H7 (cell line): ENCODE measurements at regions not wholly inside any gene's neighbourhood (a gene's known extent, or its start where the extent isn't known, plus 50 kb on each side); places are given as distances from the start of the nearest gene placed in this dataset.

Source experiments
- DNase-seq: peaks from one replicate; pipeline ENCODE4 v3.0.0; 2012
- H3K27me3 ChIP-seq: 2 replicates; pipeline ENCODE4 v1.6.0; 2011; ENCODE audit warnings: mild to moderate bottlenecking, low read length; ENCODE audit not compliant: control insufficient read depth, insufficient read depth
- H3K36me3 ChIP-seq: replicated peaks from 2 replicates; pipeline ENCODE4 v1.5.1; 2011; ENCODE audit warnings: low read length; ENCODE audit not compliant: control insufficient read depth, insufficient read depth
- H3K4me3 ChIP-seq: 2 replicates; pipeline ENCODE4 v1.5.1; 2011; ENCODE audit warnings: low read depth, mild to moderate bottlenecking, control low read depth, low read length, moderate library complexity; ENCODE audit not compliant: insufficient read depth

- H3K36me3 ChIP-seq, result no peaks in the 10 kb centered on the region
- DNase-seq, result no peak
Measured at GRCh38 chr6:145116591-145117178, 618.6 kb downstream of the EPM2A start.

DNA sequence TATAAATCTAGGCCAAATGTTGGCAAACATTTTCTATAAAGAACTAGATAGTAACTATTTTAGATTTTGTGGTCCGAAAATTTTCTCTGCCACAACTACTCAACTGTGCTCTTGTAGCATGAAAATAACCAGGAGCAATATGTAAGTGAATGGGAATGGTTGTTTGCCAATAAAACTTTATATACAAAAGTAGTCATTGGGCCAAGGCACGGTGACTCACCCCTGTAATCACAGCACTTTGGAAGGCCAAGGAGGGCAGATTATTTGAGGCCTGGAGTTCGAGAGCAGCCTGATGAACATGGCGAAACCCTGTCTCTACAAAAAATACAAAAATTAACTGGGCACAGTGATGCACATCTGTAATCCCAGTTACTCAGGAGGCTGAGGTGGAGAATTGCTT, 617.1 kb downstream of the EPM2A start:
- H3K27me3 ChIP-seq, result no peaks in the 10 kb centered on the region
- no peak for DNase-seq
- no peak overlapping the region for H3K4me3 ChIP-seq
- no peaks in the 10 kb centered on the region for H3K36me3 ChIP-seq

More at GRCh38 chr6:145116591-145117178, 618.6 kb downstream of the EPM2A start:
- no peaks in the 10 kb centered on the region for H3K27me3 ChIP-seq
- H3K4me3 ChIP-seq, result no peak overlapping the region

- no peak overlapping the region for H3K4me3 ChIP-seq
- no peaks in the 10 kb centered on the region for H3K36me3 ChIP-seq
- DNase-seq, result no peak
- H3K27me3 ChIP-seq, result no peaks in the 10 kb centered on the region
Measured at GRCh38 chr6:145119081-145119480, 616.2 kb downstream of the EPM2A start.

- Histone ChIP-seq H3K36me3 (no peaks in the 10 kb centered on the region), H3K4me3 (no peak overlapping the region), H3K27me3 (no peaks in the 10 kb centered on the region)
- DNase-seq, result no peak
Measured at GRCh38 chr6:145132709-145133108, 602.6 kb downstream of the EPM2A start.

DNA sequence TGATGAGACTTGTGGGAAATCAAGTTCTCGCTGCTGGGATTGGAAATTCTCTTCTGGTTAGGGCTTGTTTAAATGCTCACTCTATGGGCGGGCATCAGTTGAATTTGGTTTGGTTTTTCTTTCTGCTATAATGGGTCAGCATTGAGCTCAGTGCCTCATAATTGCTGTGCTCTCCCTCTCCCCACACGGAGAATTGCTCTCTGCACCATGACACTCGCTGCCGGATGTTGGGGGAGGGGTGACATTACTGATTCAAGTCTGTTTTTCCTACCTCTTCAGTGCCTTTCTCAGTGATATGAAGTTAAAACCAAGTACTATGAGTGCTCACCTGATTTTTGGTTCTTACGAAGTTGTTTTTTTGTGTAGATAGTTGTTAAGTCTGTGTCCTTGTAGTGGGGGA, 599.6 kb downstream of the EPM2A start:
- no peak overlapping the region for H3K4me3 ChIP-seq
- no peaks in the 10 kb centered on the region for H3K36me3 ChIP-seq
- H3K27me3 ChIP-seq, result no peaks in the 10 kb centered on the region
- DNase-seq, result no peak

DNA sequence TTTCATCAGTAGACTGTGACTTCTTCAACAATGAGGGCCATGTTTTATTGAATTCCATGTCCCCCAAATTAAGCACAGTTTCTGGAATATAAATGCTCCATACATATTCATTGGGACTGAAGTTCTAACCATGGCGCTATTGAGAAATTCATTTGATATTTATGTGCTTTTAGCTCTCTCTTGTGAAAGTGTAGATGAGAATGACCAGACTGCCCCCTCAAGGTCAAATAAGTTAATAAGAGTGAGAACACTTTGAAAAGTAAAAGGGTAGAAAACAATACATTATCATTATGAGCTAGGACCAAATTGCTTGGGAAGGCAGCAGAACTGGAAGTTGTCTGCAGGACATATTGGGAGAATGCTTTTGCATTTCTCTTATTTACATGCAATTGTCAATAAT, 597.9 kb downstream of the EPM2A start:
- DNase-seq, result no peak
- no peaks in the 10 kb centered on the region for H3K27me3 ChIP-seq
- H3K36me3 ChIP-seq, result no peaks in the 10 kb centered on the region
- no peak overlapping the region for H3K4me3 ChIP-seq

DNA sequence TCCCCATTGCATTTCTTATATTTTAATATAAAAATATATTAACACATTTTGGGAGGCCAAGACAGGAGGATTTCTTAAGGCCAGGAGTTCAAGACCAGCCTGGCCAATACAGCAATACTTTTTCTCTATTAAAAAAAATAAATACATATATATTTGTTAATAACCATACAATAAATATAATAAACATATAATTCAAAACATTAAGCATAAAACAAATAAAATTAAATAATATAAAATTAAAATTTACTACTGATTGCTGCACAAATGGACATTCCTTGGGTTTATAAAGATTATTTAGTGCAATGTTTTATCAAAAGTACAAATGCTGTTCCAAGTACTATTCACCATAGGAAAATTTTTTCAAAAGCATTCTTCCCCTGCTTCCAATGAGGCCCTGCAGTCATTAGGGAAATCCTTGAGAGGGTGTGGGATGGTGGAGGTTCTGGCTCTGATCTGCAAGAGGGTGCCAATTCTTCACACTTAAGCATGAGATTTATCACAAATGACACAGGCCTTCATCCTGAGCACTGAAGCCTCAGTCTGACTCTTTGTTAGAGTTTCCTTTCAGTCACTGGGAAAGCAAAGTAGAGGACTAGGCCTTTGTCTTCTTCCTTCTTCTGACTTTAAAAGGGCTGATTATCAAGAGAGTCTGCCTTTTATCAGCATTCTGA, 596.7 kb downstream of the EPM2A start:
- Histone ChIP-seq H3K27me3 (no peaks in the 10 kb centered on the region), H3K4me3 (no peak overlapping the region), H3K36me3 (no peaks in the 10 kb centered on the region)
- DNase-seq, result no peak

DNA sequence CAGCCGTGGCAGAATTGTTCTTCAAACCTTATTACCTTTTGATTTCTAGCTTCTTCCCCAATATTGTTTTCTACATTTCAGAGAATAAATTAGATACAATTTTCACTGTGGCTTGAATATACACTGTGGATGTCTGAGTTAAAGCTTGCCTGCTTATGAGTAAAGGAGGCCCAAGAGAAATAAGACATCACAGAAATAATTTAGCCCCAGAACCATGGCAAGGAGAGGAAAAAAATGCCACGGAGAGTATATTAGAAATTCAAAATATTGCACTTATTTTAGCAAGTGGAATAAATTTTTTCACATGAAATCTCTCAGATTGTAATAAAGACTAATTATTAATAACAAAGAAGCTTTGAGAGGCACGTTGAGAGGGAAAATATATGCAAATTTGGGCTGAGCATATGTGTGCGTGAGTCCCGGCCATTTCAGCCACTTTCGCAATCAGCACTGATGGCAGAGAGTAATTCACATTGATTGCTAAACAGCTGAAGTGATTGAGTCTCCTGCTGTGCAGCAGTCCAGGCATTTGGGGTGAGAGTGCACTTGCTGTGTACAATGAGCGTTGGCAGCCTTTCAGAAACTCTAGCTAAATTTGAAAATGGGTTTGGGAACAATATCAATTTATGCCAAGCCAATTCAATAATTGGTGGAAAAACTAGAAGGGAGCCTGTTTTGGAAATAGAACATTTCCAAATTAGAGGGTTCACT, 596.0 kb downstream of the EPM2A start:
- Histone ChIP-seq H3K27me3 (no peaks in the 10 kb centered on the region), H3K4me3 (no peak overlapping the region), H3K36me3 (no peaks in the 10 kb centered on the region)
- DNase-seq, result no peak

- DNase-seq, result no peak
- H3K4me3 ChIP-seq, result no peak overlapping the region
- no peaks in the 10 kb centered on the region for H3K36me3 ChIP-seq
- H3K27me3 ChIP-seq, result no peaks in the 10 kb centered on the region
Measured at GRCh38 chr6:145139895-145140294, 595.4 kb downstream of the EPM2A start.

- no peaks in the 10 kb centered on the region for H3K36me3 ChIP-seq
- no peak for DNase-seq
- no peaks in the 10 kb centered on the region for H3K27me3 ChIP-seq
- H3K4me3 ChIP-seq, result no peak overlapping the region
Measured at GRCh38 chr6:145141572-145141971, 593.7 kb downstream of the EPM2A start.

DNA sequence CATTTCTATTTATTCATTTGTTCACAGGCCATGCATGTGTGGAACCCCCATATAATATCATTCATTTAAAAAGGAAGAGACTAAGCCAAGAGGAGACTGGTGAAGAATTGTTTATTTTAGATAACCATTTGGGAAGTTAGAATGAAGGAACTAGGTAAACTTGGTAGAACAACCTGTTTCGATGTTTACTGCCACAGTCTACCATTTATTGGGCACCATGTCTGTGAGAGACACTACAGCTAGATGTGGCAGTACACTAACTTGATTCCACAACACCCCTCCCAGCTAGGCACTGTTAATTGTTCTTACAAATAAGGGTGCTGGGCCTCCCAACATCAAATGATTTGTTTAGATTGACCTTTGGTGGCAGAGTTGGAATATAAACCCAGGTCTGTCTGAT, 592.4 kb downstream of the EPM2A start:
- no peak for DNase-seq
- no peaks in the 10 kb centered on the region for H3K36me3 ChIP-seq
- H3K27me3 ChIP-seq, result no peaks in the 10 kb centered on the region
- H3K4me3 ChIP-seq, result no peak overlapping the region

GRCh38 chr6:145143379-145143778, 591.9 kb downstream of the EPM2A start:
- Histone ChIP-seq H3K4me3 (no peak overlapping the region), H3K27me3 (no peaks in the 10 kb centered on the region), H3K36me3 (no peaks in the 10 kb centered on the region)
- no peak for DNase-seq

DNA sequence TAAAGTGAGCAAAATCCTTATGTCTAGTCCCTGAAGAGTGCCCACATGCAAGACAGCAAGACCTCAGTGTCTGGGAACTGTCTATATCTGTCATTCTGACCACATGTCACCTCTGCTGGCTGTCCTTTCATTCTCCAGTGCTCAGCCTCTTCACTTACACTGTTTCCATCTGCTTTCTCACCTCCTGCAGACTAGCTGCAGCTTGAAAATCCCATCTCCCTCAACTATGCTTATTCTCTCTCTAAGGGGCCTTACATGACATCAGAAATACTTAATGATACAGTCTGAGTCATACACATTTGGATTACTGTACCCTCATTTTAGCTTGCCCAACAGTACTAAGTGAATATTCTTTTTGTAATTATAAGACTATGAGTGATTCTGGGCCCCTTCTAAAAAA, 587.8 kb downstream of the EPM2A start:
- Histone ChIP-seq H3K36me3 (no peaks in the 10 kb centered on the region), H3K27me3 (no peaks in the 10 kb centered on the region), H3K4me3 (no peak overlapping the region)
- DNase-seq, result no peak

DNA sequence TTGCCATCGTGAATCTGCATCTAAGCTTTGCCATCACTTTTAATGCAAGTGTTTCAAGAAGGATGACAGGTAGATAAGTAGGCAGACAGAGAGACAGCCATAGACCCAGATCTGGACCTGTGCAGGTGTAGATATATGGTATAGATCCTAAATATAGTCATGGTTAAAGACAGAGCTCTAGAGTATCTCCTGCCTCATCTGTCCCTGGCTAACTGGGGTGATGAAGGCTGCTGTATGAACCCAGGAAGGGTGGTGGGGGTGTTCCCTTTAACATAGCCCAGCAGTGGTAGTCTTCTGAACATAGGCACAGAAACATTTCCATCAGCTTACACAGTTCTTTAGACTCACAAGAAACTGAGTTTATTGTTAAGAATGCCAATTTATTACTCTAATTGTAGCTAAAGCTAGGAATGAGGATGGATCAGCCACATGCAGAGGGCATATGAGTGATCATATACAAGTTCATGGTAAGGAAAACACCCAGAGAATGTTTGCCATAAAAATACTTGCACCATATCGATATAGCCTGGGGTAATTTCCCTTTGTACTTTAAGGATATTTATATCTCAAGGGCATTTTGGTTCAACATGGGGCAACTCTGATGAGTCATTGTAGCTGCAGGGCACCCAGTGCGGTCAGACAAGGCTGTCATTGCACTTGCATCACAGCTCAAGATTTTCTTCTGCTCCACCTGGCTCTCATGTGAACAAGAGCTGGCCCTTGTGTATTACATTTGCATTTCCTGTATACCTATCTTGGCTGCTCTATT, 587.2 kb downstream of the EPM2A start:
- DNase-seq, result no peak
- Histone ChIP-seq H3K4me3 (no peak overlapping the region), H3K36me3 (no peaks in the 10 kb centered on the region), H3K27me3 (no peaks in the 10 kb centered on the region)

GRCh38 chr6:145148776-145149175, 586.5 kb downstream of the EPM2A start:
- Histone ChIP-seq H3K4me3 (no peak overlapping the region), H3K36me3 (no peaks in the 10 kb centered on the region), H3K27me3 (no peaks in the 10 kb centered on the region)
- no peak for DNase-seq
